Cardiac fibroblast (primary cell): ENCODE measurements at regions not wholly inside any gene's neighbourhood (a gene's known extent, or its start where the extent isn't known, plus 50 kb on each side); places are given as distances from the start of the nearest gene placed in this dataset.

Source experiments
- DNase-seq, 2 donors: peaks; one replicate each; pipeline versions ENCODE4 v3.0.0 to v3.0.0-alpha.2; 2010; ENCODE audit warnings: low read depth in 2 of 2
- H3K4me3 ChIP-seq, 2 donors: replicated peaks in 1 of 2; 1 replicate in 1 of 2; 2 replicates in 1 of 2; pipeline ENCODE4 v1.5.1; 2011; ENCODE audit warnings: low read depth in 2 of 2, low read length in 2 of 2, mild to moderate bottlenecking in 2 of 2, moderate library complexity in 1 of 2
- CTCF ChIP-seq: IDR thresholded peaks from one replicate; pipeline ENCODE4 v1.5.1; 2011; ENCODE audit warnings: low read depth, mild to moderate bottlenecking, low read length, inconsistent platforms

GRCh38 chr7:98774884-98775283 lies 94.9 kb downstream of the TMEM130 start:
- no peak for DNase-seq
- H3K4me3 ChIP-seq = no peak overlapping the region
- TF ChIP-seq CTCF = no peak

GRCh38 chr7:98777051-98777450 lies 92.8 kb downstream of the TMEM130 start:
- H3K4me3 ChIP-seq = no peak overlapping the region
- no peak for TF ChIP-seq CTCF
- DNase-seq = no peak

GRCh38 chr7:98778421-98778820 lies 91.4 kb downstream of the TMEM130 start:
- no peak for TF ChIP-seq CTCF
- no peak for DNase-seq
- no peak overlapping the region for H3K4me3 ChIP-seq

GRCh38 chr7:98779800-98780587 lies 89.8 kb downstream of the TMEM130 start:
- no peak for TF ChIP-seq CTCF
- H3K4me3 ChIP-seq = no peak overlapping the region
- no peak for DNase-seq

GRCh38 chr7:98784216-98784785 lies 85.5 kb downstream of the TMEM130 start:
- DNase-seq = no peak
- TF ChIP-seq CTCF = no peak
- H3K4me3 ChIP-seq = no peak overlapping the region

- no peak for TF ChIP-seq CTCF
- no peak overlapping the region for H3K4me3 ChIP-seq
- no peak for DNase-seq
These were observed 83.8 kb downstream of the TMEM130 start for GRCh38 chr7:98785929-98786571.
